ENCODE measurements at regions not wholly inside any gene's neighbourhood (a gene's known extent, or its start where the extent isn't known, plus 50 kb on each side); places are given as distances from the start of the nearest gene placed in this dataset.

DNA sequence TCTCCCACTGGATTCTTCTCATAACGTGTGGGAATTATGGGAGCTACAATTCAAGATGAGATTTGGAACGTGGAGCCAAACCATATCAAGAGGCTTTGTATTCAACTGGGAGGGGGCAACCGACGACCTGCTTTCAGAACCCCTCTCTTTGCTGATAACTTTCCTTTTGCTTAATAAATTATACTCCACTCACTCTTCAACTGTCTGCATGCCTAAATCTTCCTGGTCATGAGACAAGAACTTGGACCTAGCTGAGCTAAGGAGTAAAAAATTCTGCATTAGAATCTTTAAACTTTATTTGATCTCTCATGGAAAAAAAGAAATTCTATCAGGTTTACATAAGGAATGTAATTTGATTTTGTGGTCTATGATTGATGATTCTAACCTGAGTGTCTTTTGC, 86.7 kb upstream of the CYYR1 start:
- DNase-seq (no peak), ATAC-seq (ENCODE audit: low FRiP score in 2 of 2) (no peak)
- TF ChIP-seq EP300 (IDR thresholded peaks at IDR 0.05) (no peak), POLR2A (IDR thresholded peaks at IDR 0.05) (no peak), POLR2AphosphoS5 (IDR thresholded peaks at IDR 0.05) (no peak)
- TF ChIP-seq, protein P1, sequence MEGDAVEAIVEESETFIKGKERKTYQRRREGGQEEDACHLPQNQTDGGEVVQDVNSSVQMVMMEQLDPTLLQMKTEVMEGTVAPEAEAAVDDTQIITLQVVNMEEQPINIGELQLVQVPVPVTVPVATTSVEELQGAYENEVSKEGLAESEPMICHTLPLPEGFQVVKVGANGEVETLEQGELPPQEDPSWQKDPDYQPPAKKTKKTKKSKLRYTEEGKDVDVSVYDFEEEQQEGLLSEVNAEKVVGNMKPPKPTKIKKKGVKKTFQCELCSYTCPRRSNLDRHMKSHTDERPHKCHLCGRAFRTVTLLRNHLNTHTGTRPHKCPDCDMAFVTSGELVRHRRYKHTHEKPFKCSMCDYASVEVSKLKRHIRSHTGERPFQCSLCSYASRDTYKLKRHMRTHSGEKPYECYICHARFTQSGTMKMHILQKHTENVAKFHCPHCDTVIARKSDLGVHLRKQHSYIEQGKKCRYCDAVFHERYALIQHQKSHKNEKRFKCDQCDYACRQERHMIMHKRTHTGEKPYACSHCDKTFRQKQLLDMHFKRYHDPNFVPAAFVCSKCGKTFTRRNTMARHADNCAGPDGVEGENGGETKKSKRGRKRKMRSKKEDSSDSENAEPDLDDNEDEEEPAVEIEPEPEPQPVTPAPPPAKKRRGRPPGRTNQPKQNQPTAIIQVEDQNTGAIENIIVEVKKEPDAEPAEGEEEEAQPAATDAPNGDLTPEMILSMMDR (IDR thresholded peaks at IDR 0.05), result no peak
- Histone ChIP-seq H3K36me3 (no peaks in the 10 kb centered on the region), H3K4me3 (no peak overlapping the region), H3K4me1 (no peaks in the 10 kb centered on the region), H3K9me3 (no peaks in the 10 kb centered on the region), H3K27me3 (no peaks in the 10 kb centered on the region), H3K27ac (no peak overlapping the region)
- 88 to 93% methylated on average over 4 of the region's 4 CpGs for WGBS, 2 donors

GRCh38 chr21:26659182-26659581, 86.1 kb upstream of the CYYR1 start:
- DNase-seq, result no peak
- ATAC-seq (ENCODE audit: low FRiP score in 2 of 2), result no peak
- no peaks in the 10 kb centered on the region for H3K27me3 ChIP-seq
- no peaks in the 10 kb centered on the region for H3K4me1 ChIP-seq
- H3K36me3 ChIP-seq, result no peaks in the 10 kb centered on the region
- TF ChIP-seq, protein P1 (IDR thresholded peaks at IDR 0.05), result no peak
- TF ChIP-seq EP300 (IDR thresholded peaks at IDR 0.05), result no peak
- TF ChIP-seq POLR2AphosphoS5 (IDR thresholded peaks at IDR 0.05), result no peak
- TF ChIP-seq POLR2A (IDR thresholded peaks at IDR 0.05), result no peak
- no peak overlapping the region for H3K4me3 ChIP-seq
- H3K27ac ChIP-seq, result no peak overlapping the region
- no peaks in the 10 kb centered on the region for H3K9me3 ChIP-seq
- WGBS, 2 donors, result 81 to 95% methylated on average over 1 of the region's 1 CpG

DNA sequence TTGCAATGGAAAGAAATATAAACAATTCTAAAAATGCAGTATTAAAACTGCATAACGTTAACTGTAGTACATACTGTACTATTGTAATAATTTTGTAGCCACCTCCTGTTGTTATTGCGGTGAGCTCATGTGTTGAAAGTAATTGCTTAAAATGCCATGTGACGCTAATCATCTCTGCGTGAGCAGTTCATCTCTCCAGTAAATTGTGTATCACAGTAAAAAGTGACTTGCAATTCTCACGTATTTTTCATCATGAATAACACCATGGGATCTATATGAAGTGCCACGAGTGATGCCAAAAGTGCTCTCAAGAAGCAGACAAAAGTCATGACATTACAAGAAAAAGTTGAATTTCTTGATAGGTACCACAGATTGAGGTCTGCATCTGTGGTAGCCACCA, 82.4 kb upstream of the CYYR1 start:
- H3K27me3 ChIP-seq, result no peaks in the 10 kb centered on the region
- H3K27ac ChIP-seq, result no peak overlapping the region
- H3K4me1 ChIP-seq, result no peaks in the 10 kb centered on the region
- no peak overlapping the region for H3K4me3 ChIP-seq
- no peak for ATAC-seq (ENCODE audit: low FRiP score in 2 of 2)
- WGBS, 2 donors, result 87 to 88% methylated on average over 6 of the region's 6 CpGs
- DNase-seq, result no peak
- no peaks in the 10 kb centered on the region for H3K36me3 ChIP-seq
- TF ChIP-seq POLR2A (IDR thresholded peaks at IDR 0.05), result no peak
- no peak for TF ChIP-seq POLR2AphosphoS5 (IDR thresholded peaks at IDR 0.05)
- TF ChIP-seq, protein P1 (IDR thresholded peaks at IDR 0.05), result no peak
- no peak for TF ChIP-seq EP300 (IDR thresholded peaks at IDR 0.05)
- H3K9me3 ChIP-seq, result no peaks in the 10 kb centered on the region

GRCh38 chr21:26653430-26653829, 80.3 kb upstream of the CYYR1 start:
- Histone ChIP-seq H3K27ac (no peak overlapping the region), H3K36me3 (no peaks in the 10 kb centered on the region), H3K4me1 (no peaks in the 10 kb centered on the region), H3K4me3 (no peak overlapping the region), H3K27me3 (no peaks in the 10 kb centered on the region), H3K9me3 (no peaks in the 10 kb centered on the region)
- DNase-seq (no peak), ATAC-seq (ENCODE audit: low FRiP score in 2 of 2) (no peak)
- WGBS, 2 donors, result 76 to 88% methylated on average over 5 of the region's 5 CpGs
- TF ChIP-seq POLR2A (IDR thresholded peaks at IDR 0.05) (no peak), POLR2AphosphoS5 (IDR thresholded peaks at IDR 0.05) (no peak)
- TF ChIP-seq, protein P1 (IDR thresholded peaks at IDR 0.05), result no peak

DNA sequence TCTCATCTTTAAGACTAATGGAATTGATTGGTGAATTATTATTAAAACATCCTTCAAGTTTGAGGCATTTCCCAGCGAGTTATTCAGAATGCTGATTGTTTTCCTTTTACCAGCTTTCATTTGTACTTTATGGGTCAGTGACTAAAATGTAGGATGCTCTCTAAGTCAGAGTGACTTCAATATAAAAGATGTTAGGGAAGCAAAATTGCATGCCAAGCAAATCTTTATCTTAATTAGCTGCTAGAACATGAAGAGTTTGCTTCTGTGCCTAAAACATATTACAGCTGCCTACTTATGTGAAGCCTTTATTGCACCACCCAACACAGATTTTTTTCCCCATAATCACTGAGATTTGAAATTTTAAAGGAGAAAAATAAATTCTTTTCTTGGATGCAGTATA, 79.8 kb upstream of the CYYR1 start:
- Histone ChIP-seq H3K36me3 (no peaks in the 10 kb centered on the region), H3K9me3 (no peaks in the 10 kb centered on the region), H3K27me3 (no peaks in the 10 kb centered on the region), H3K4me1 (no peaks in the 10 kb centered on the region), H3K4me3 (no peak overlapping the region), H3K27ac (no peak overlapping the region)
- ATAC-seq (ENCODE audit: low FRiP score in 2 of 2) (no peak), DNase-seq (no peak)
- 60 to 66% methylated on average over 1 of the region's 1 CpG for WGBS, 2 donors
- no peak for TF ChIP-seq POLR2A (IDR thresholded peaks at IDR 0.05)
- TF ChIP-seq POLR2AphosphoS5 (IDR thresholded peaks at IDR 0.05), result no peak
- TF ChIP-seq, protein P1 (IDR thresholded peaks at IDR 0.05), result no peak
- TF ChIP-seq EP300 (IDR thresholded peaks at IDR 0.05), result no peak

All from upper lobe of left lung (tissue), 6 donors.